ENCODE measurements at regions not wholly inside any gene's neighbourhood (a gene's known extent, or its start where the extent isn't known, plus 50 kb on each side); places are given as distances from the start of the nearest gene placed in this dataset.

- TF ChIP-seq CTCF (IDR thresholded peaks at IDR 0.05; ENCODE audit: borderline replicate concordance, extremely low read depth, low read length, poor library complexity, severe bottlenecking): no peak
- no peak for TF ChIP-seq EZH2 (IDR thresholded peaks at IDR 0.05; ENCODE audit: borderline replicate concordance, low read depth, low read length, severe bottlenecking)
Measured at GRCh38 chr6:22468256-22468965, 101.0 kb upstream of the HDGFL1 start.
